Suprapubic skin (tissue), 4 donors: ENCODE measurements at regions not wholly inside any gene's neighbourhood (a gene's known extent, or its start where the extent isn't known, plus 50 kb on each side); places are given as distances from the start of the nearest gene placed in this dataset.
"Not testable (repeated sequence)": the region's sequence is repeated elsewhere in the genome, so short reads cannot be mapped to it uniquely, and the experiment has no call there.

Source experiments
- EP300 ChIP-seq: sonication (generic); formaldehyde crosslinking; IDR thresholded peaks from one replicate; pipeline ENCODE4 v1.6.1; 2017; ENCODE audit warnings: antibody characterized with exemption
- POLR2A ChIP-seq, 2 donors: fragments of 450-650 bp; IDR thresholded peaks; one replicate each; pipeline ENCODE4 v1.6.1; 2017; ENCODE audit warnings: antibody characterized with exemption in 2 of 2, mild to moderate bottlenecking in 2 of 2, moderate library complexity in 2 of 2
- POLR2AphosphoS5 ChIP-seq, 3 donors: sonication (generic); formaldehyde crosslinking; IDR thresholded peaks; one replicate each; pipeline ENCODE4 v1.6.1; 2017; ENCODE audit warnings: antibody characterized with exemption in 3 of 3
- TF ChIP-seq, protein P1 (sequence below), 2 donors: fragments of 200-600 bp in 1 of 2; fragments of 450-650 bp in 1 of 2; sonication (generic) in 1 of 2; IDR thresholded peaks; one replicate each; pipeline ENCODE4 v1.5.1; 2016 to 2019; ENCODE audit warnings: antibody characterized with exemption in 2 of 2, mild to moderate bottlenecking in 1 of 2, moderate library complexity in 1 of 2

DNA sequence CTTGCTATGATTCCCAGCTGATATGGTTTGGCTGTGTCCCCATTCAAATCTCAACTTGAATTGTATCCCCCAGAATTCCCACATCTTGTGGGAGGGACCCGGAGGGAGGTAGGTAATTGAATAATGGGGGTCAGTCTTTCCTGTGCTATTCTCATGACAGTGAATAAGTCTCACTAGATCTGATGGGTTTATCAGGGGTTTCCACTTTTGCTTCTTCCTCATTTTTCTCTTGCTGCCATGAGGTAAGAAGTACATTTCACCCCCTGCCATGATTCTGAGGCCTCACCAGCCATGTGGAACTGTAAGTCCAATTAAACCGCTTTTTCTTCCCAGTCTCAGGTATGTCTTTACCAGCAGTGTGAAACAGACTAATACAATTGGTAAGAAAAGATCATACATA is 164.7 kb upstream of the NREP start:
- not testable (repeated sequence) for TF ChIP-seq POLR2A (IDR thresholded peaks at IDR 0.05); POLR2AphosphoS5 (IDR thresholded peaks at IDR 0.05); EP300
- TF ChIP-seq, protein P1, sequence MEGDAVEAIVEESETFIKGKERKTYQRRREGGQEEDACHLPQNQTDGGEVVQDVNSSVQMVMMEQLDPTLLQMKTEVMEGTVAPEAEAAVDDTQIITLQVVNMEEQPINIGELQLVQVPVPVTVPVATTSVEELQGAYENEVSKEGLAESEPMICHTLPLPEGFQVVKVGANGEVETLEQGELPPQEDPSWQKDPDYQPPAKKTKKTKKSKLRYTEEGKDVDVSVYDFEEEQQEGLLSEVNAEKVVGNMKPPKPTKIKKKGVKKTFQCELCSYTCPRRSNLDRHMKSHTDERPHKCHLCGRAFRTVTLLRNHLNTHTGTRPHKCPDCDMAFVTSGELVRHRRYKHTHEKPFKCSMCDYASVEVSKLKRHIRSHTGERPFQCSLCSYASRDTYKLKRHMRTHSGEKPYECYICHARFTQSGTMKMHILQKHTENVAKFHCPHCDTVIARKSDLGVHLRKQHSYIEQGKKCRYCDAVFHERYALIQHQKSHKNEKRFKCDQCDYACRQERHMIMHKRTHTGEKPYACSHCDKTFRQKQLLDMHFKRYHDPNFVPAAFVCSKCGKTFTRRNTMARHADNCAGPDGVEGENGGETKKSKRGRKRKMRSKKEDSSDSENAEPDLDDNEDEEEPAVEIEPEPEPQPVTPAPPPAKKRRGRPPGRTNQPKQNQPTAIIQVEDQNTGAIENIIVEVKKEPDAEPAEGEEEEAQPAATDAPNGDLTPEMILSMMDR (IDR thresholded peaks at IDR 0.05), result not testable (repeated sequence)
